Natural killer cell treated with Interleukin-12 subunit alpha and Interleukin-12 subunit beta and Interleukin-15 and Interleukin-18, amount 100 ng/mL, for 72 hours (primary cell): ENCODE measurements at regions not wholly inside any gene's neighbourhood (a gene's known extent, or its start where the extent isn't known, plus 50 kb on each side); places are given as distances from the start of the nearest gene placed in this dataset.

Source experiments
- ATAC-seq, 2 donors: fragments of 150-1000 bp; cut with Tn5 transposase in 1 of 2; sonication (Bioruptor Pico), chemical (Tn5 transposase) in 1 of 2; 2 replicates each; pipeline ENCODE4 v1.10.0; 2021
- DNase-seq: peaks from one replicate; pipeline ENCODE4 v3.0.0; 2022; ENCODE audit warnings: low spot score
- H3K27ac Mint-ChIP-seq, 2 donors: 1 replicate in 1 of 2; 2 replicates in 1 of 2; pipeline ENCODE4 v1.8.0; 2022; ENCODE audit warnings: mixed read lengths in 2 of 2, mild to moderate bottlenecking in 1 of 2, moderate library complexity in 1 of 2
- H3K27me3 Mint-ChIP-seq, 2 donors: 1 replicate in 1 of 2; 2 replicates in 1 of 2; pipeline ENCODE4 v1.8.0; 2022; ENCODE audit warnings: mixed read lengths in 2 of 2
- H3K36me3 Mint-ChIP-seq: one replicate; pipeline ENCODE4 v1.8.0; 2022; ENCODE audit warnings: mixed read lengths
- H3K4me1 Mint-ChIP-seq, 2 donors: 1 replicate in 1 of 2; 2 replicates in 1 of 2; pipeline ENCODE4 v1.8.0; 2022; ENCODE audit warnings: low read depth in 2 of 2, mixed read lengths in 2 of 2, mild to moderate bottlenecking in 1 of 2
- H3K4me3 Mint-ChIP-seq: one replicate; pipeline ENCODE4 v1.8.0; 2022; ENCODE audit warnings: mixed read lengths
- H3K9me3 Mint-ChIP-seq: 2 replicates; pipeline ENCODE4 v1.8.0; 2022; ENCODE audit warnings: mixed read lengths

- Mint-ChIP-seq H3K9me3 (no peaks in the 10 kb centered on the region), H3K4me3 (no peak overlapping the region), H3K36me3 (no peaks in the 10 kb centered on the region), H3K27me3 (peaks cover 21 to 22% of the 10 kb centered on the region in 2 donors), H3K4me1 (peaks cover 0 to 5% of the 10 kb centered on the region in 2 donors), H3K27ac (no peak overlapping the region)
- ATAC-seq (peak; percentile 21 to 28), DNase-seq (no peak)
Observed at GRCh38 chr20:24762371-24762770, 186.7 kb upstream of the CST7 start.

- no peak overlapping the region for H3K4me3 Mint-ChIP-seq
- no peaks in the 10 kb centered on the region for H3K36me3 Mint-ChIP-seq
- H3K27me3 Mint-ChIP-seq, result peaks cover 17 to 22% of the 10 kb centered on the region in 2 donors
- DNase-seq, result no peak
- peak; percentile 14 to 26 for ATAC-seq
- H3K9me3 Mint-ChIP-seq, result no peaks in the 10 kb centered on the region
- no peak overlapping the region for H3K27ac Mint-ChIP-seq
- peaks cover 0 to 5% of the 10 kb centered on the region in 2 donors for H3K4me1 Mint-ChIP-seq
Observed at GRCh38 chr20:24762791-24763350, 186.2 kb upstream of the CST7 start.

GRCh38 chr20:24763386-24764026 is 185.6 kb upstream of the CST7 start:
- no peak for ATAC-seq
- no peak overlapping the region for H3K4me3 Mint-ChIP-seq

DNA sequence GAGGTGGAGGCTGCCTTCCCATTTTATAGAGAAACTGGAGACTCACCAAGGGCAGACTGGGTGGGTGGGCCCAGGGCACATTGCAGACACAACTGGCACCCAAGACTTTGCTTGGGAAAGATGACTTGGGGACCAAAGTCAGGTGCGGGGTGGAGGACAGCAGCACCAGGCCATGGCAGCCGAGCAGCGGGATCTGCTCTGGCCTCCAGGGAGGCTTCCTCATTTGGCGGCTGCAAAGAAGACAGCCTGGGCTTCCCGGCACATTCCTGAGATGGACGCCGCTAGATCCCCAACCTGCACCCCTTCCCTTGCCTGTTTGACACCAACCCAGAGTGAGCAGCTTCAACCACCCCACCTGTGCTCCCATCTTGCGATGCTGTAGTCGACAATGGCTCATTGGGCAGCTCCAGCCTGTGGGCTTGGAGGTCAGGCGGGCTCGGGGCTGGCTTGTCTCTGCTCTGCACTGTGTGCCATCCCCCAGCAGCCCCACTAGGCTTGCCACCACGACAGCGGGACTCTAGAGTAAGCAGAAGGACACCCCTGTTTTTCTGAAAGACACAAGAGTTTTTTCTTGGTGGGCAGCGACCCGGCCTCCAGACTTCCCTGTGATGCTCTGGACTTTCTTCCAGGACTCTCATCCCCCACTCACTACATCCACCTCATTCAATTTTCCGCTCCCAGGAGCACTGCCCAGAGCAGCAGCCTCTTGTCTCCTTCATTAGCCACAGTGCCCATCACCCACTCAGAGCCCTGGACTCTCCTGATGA is 184.9 kb upstream of the CST7 start:
- DNase-seq, result no peak
- Mint-ChIP-seq H3K9me3 (no peaks in the 10 kb centered on the region), H3K36me3 (no peaks in the 10 kb centered on the region), H3K4me1 (peaks cover 0 to 5% of the 10 kb centered on the region in 2 donors), H3K27me3 (peaks cover 15 to 17% of the 10 kb centered on the region in 2 donors), H3K4me3 (no peak overlapping the region), H3K27ac (no peak overlapping the region)
- no peak for ATAC-seq

More at GRCh38 chr20:24763386-24764026, 185.6 kb upstream of the CST7 start:
- Mint-ChIP-seq H3K4me1 (peaks cover 0 to 5% of the 10 kb centered on the region in 2 donors), H3K27ac (no peak overlapping the region), H3K9me3 (no peaks in the 10 kb centered on the region), H3K27me3 (peaks cover 15 to 20% of the 10 kb centered on the region in 2 donors), H3K36me3 (no peaks in the 10 kb centered on the region)
- DNase-seq, result no peak

DNA sequence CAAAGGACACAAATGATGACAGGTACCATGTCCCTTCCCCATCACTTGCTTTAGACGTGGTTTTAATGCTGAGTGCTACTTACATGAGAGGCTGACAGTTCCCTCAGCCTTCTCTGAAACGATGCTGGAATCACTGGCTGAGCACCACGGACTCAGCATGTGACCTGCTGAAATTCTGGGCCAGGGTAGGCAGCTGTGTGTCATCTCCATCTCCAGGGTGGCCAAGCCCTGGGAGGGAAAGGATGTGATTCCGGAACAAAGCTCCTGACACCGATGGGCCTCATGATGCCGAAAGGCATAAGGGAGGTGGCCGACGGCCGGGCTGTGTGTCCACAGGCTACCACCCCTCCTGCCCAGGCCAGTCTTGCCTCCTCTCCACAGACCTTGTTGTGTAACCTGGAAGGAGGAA is 184.3 kb upstream of the CST7 start:
- no peak overlapping the region for H3K27ac Mint-ChIP-seq
- no peaks in the 10 kb centered on the region for H3K36me3 Mint-ChIP-seq
- ATAC-seq (no peak), DNase-seq (no peak)
- H3K4me1 Mint-ChIP-seq, result peaks cover 0 to 5% of the 10 kb centered on the region in 2 donors
- H3K27me3 Mint-ChIP-seq, result peaks cover 10 to 17% of the 10 kb centered on the region in 2 donors
- no peak overlapping the region for H3K4me3 Mint-ChIP-seq
- H3K9me3 Mint-ChIP-seq, result no peaks in the 10 kb centered on the region

DNA sequence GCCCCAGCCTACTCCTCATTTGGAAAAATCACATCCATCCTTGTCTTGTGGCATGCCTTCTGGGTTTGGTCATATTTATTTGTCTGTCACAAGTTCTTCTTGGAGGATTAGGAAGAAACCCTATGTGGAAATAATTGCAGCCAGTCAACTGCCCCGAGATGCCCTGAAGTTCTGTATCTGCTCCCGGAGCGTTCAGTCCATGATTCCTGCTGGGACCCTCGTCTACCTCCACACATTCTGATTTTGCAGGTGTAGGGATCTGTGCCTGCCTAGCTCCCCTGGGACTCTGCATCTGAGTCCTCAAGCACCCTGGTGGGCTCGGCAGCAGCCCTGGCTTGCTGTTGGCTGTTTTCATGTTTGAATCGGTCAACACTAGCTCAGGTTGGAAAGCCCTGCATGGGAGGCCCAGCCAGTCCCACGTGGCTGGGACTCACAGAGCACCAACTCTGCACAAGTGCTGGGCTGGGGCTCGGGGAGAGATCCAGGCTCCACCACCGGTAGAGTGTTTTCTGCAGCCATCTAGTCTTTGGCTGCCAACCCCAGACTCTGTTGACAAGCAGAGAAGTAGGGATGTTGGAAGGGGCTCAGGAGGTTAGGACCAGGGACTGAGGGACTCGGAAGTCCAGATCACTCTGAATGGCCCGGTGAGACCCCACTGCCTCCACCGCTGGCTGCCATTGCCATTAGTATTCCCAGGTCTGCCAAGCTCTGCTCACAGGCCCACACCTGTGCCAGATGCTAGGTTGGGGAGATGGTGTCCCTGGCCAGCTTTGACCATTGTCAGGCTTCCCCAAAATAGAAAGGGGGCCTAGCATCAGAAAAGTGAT is 183.5 kb upstream of the CST7 start:
- no peaks in the 10 kb centered on the region for H3K9me3 Mint-ChIP-seq
- peaks cover 0 to 5% of the 10 kb centered on the region in 2 donors for H3K4me1 Mint-ChIP-seq
- no peak overlapping the region for H3K4me3 Mint-ChIP-seq
- no peak overlapping the region for H3K27ac Mint-ChIP-seq
- DNase-seq (no peak), ATAC-seq (no peak)
- peaks cover 10 to 17% of the 10 kb centered on the region in 2 donors for H3K27me3 Mint-ChIP-seq
- H3K36me3 Mint-ChIP-seq, result no peaks in the 10 kb centered on the region

- ATAC-seq, result no peak
- Mint-ChIP-seq H3K27ac (no peak overlapping the region), H3K36me3 (no peaks in the 10 kb centered on the region), H3K27me3 (peaks cover 13 to 17% of the 10 kb centered on the region in 2 donors), H3K4me3 (no peak overlapping the region), H3K9me3 (no peaks in the 10 kb centered on the region), H3K4me1 (peaks cover 0 to 5% of the 10 kb centered on the region in 2 donors)
- no peak for DNase-seq
Observed at GRCh38 chr20:24766143-24766527, 182.9 kb upstream of the CST7 start.

DNA sequence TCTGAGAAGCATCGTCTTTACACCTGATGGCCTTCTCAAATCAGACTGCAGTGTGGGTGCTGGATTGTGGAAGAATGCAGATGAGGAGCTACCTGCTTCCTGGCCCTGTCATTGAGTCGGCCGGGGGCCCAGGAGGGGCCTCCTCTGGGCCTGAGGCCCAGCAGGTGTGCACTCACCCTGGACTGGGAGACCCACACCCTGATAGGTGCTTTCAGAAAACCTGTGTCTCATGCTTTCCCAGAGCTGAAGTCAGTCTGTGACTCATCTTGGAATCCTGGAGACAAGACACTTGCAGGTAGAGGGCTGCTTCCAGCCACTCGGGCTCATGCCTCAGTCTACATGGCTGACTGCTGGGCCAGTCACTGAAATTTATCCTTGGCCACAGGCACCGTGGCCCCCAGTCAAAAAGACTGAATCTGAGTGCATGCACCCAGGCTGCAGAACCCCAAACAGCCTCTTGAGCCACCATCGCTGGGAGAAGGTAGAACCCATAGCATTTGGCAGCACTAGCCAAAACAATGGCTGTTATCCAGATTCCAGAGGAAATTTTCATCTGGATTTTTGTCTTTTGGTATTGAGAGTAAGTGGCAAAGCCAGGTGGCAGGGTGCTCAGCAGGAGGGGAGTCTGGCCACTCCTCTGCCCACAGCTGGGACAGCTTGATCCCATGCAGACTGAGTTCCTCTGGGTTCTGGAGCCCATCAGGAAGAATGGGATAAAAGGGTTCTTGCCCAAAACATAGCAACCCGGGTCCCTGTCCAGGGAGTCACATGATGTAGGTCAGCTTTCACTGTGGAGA is 182.0 kb upstream of the CST7 start:
- no peaks in the 10 kb centered on the region for H3K9me3 Mint-ChIP-seq
- no peak overlapping the region for H3K27ac Mint-ChIP-seq
- no peak overlapping the region for H3K4me3 Mint-ChIP-seq
- DNase-seq (no peak), ATAC-seq (no peak)
- peaks cover 18 to 26% of the 10 kb centered on the region in 2 donors for H3K27me3 Mint-ChIP-seq
- H3K4me1 Mint-ChIP-seq, result peaks cover 0 to 5% of the 10 kb centered on the region in 2 donors
- no peaks in the 10 kb centered on the region for H3K36me3 Mint-ChIP-seq

DNA sequence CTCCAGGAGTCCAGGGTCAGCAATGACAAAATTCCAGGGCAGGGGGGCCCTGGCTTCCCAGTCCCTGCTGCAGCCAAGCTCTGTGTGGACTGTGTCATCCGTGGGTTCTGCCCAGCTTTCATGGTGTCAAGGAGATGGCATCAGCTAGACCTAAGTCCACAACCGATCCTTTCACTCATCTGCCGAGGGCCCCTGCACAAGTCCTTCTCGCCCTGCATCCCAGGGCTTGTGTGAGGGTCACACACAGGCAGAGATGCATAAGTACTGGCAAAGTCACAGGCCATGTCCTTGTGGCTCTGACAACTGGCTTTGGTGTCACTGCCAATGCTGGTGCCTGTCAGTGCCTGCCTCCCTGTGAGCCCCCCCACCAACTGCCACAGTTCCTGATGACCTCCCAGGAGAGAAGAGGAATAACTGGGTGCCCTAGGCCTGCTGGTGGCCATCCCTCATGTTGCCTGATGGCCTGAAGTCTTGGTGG is 181.4 kb upstream of the CST7 start:
- H3K4me3 Mint-ChIP-seq, result no peak overlapping the region
- H3K27me3 Mint-ChIP-seq, result peaks cover 22 to 33% of the 10 kb centered on the region in 2 donors
- no peaks in the 10 kb centered on the region for H3K36me3 Mint-ChIP-seq
- no peaks in the 10 kb centered on the region for H3K9me3 Mint-ChIP-seq
- peaks cover 0 to 5% of the 10 kb centered on the region in 2 donors for H3K4me1 Mint-ChIP-seq
- no peak overlapping the region for H3K27ac Mint-ChIP-seq
- ATAC-seq (no peak), DNase-seq (no peak)

DNA sequence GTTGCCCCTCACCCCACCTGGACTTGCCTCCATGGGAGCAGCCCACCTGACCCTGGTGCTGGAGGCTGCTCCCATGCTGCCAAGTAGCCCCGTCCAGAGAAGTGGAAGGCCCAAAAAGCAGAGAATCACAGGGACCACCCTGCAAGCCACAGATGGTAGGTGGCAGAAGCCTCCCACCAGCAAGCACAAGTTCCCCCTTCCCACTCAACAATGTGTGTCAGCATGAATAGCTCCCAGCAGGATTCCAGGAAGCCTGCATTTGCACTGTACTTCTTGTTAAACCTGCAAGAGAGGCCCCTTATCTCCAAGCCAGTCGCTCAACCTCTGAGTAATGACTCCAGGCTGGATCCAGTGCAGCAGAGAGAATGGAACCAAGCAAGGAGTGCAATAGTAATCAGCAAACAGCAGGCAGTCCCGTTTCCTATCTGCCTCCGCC is 180.8 kb upstream of the CST7 start:
- ATAC-seq (no peak), DNase-seq (no peak)
- Mint-ChIP-seq H3K4me3 (no peak overlapping the region), H3K36me3 (no peaks in the 10 kb centered on the region), H3K9me3 (no peaks in the 10 kb centered on the region), H3K27me3 (peaks cover 22 to 35% of the 10 kb centered on the region in 2 donors), H3K4me1 (peaks cover 0 to 4% of the 10 kb centered on the region in 2 donors), H3K27ac (no peak overlapping the region)

DNA sequence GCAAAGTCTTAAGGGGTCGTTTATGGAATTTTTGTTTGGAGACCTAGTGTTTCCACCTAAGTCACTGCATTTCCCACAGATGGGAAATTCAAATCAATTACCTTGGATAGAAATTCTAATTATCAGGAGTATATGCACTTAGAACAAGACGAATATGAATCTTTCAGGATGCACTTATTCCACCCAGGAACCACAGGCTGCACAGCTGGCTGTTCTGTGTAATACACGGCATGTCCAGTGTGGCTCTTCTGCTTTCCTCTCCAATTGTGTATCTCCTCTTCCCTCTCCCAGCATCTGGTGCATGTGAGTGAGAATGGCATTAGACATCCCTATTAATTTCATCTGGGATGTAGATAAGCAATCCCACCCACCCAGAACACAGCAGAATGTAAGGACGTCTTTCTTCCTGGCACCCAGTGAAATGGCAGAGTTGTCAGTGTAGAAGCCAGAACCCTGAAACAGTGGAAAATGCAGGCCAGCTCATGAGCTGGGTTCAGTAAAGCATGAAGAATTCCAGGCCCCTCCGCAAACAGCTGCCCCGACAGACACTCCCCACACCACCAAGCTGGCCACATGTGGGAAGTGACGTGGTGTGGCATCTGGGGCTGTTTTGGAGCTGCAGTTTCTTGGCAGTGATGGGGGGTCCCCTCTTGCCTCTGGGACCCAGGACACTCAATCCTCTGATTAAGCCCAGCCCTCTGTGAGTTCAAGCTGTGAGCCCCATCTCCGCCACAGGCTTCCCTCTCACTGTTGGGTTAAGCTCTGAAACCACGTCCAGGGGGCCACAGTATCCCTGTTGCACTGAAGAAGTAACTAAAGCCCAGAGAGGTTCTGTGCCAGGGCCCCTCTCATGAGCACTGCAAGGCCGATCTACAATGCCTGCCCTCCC is 180.1 kb upstream of the CST7 start:
- DNase-seq (no peak), ATAC-seq (no peak)
- no peaks in the 10 kb centered on the region for H3K4me1 Mint-ChIP-seq
- H3K36me3 Mint-ChIP-seq, result no peaks in the 10 kb centered on the region
- H3K27me3 Mint-ChIP-seq, result peaks cover 20 to 35% of the 10 kb centered on the region in 2 donors
- no peaks in the 10 kb centered on the region for H3K9me3 Mint-ChIP-seq
- H3K27ac Mint-ChIP-seq, result no peak overlapping the region
- no peak overlapping the region for H3K4me3 Mint-ChIP-seq
